PC-3 (cell line): ENCODE measurements at regions not wholly inside any gene's neighbourhood (a gene's known extent, or its start where the extent isn't known, plus 50 kb on each side); places are given as distances from the start of the nearest gene placed in this dataset.

ENCODE experiments used
- ATAC-seq: fragments of 200-7000 bp; cut with Tn5 transposase; 2 replicates; pipeline ENCODE4 v1.9.1; 2020; ENCODE audit warnings: mild to moderate bottlenecking, moderate library complexity
- BruUV-seq: library from RNA; stranded (reverse); fragments of 400-500 nt; replicated peaks from 2 replicates; lab custom pipeline; 2021; lab: Mats Ljungman, UMichigan
- CTCF ChIA-PET: fragments of 300-600 bp; sonication (Branson Sonifier 250); formaldehyde crosslinking; loops from one replicate; lab custom pipeline; 2022; ENCODE audit warnings: antibody characterized with exemption; lab: Charles Lee
- POLR2A ChIA-PET: fragments of 300-600 bp; sonication (Branson Sonifier 250); formaldehyde crosslinking; loops from one replicate; lab custom pipeline; 2022; ENCODE audit warnings: antibody characterized with exemption; ENCODE audit not compliant: unreplicated experiment; lab: Charles Lee
- DNase-seq: peaks from one replicate; pipeline ENCODE4 v3.0.0-alpha.2; 2015
- H2AFZ ChIP-seq: fragments of 300-600 bp; sonication (generic); 2 replicates; pipeline ENCODE4 v1.6.0; 2016; ENCODE audit warnings: antibody characterized with exemption, low read length
- H3F3A ChIP-seq: fragments of 300-600 bp; sonication (generic); one replicate; pipeline ENCODE4 v1.6.0; 2017; ENCODE audit warnings: antibody characterized with exemption, low read length, control low read depth, mild to moderate bottlenecking; ENCODE audit not compliant: unreplicated experiment
- H3K27ac ChIP-seq: fragments of 300-600 bp; sonication (generic); 2 replicates; pipeline ENCODE4 v1.5.1; 2016; ENCODE audit warnings: mild to moderate bottlenecking, low read length
- H3K27me3 ChIP-seq: fragments of 300-600 bp; sonication (generic); 2 replicates; pipeline ENCODE4 v1.6.1; 2016; ENCODE audit warnings: low read length, mixed read lengths
- H3K36me3 ChIP-seq: fragments of 300-600 bp; sonication (generic); 2 replicates; pipeline ENCODE4 v1.6.1; 2016; ENCODE audit warnings: low read depth, mixed run types, low read length, mixed read lengths
- H3K4me1 ChIP-seq: fragments of 300-600 bp; sonication (generic); 2 replicates; pipeline ENCODE4 v1.5.1; 2016; ENCODE audit warnings: low read length; ENCODE audit not compliant: insufficient read depth
- H3K4me2 ChIP-seq: fragments of 300-600 bp; sonication (generic); 2 replicates; pipeline ENCODE4 v1.6.0; 2016; ENCODE audit warnings: low read length
- H3K4me3 ChIP-seq: fragments of 300-600 bp; sonication (generic); 2 replicates; pipeline ENCODE4 v1.5.1; 2016; ENCODE audit warnings: mild to moderate bottlenecking, low read length, mixed read lengths
- H3K79me2 ChIP-seq: fragments of 300-600 bp; sonication (generic); 2 replicates; pipeline ENCODE4 v1.6.1; 2017; ENCODE audit warnings: low read length, mixed read lengths
- H3K9ac ChIP-seq: fragments of 300-600 bp; sonication (generic); 2 replicates; pipeline ENCODE4 v1.6.0; 2016; ENCODE audit warnings: mild to moderate bottlenecking, low read length
- H3K9me2 ChIP-seq: fragments of 300-600 bp; sonication (generic); replicated peaks from 2 replicates; pipeline ENCODE4 v1.6.1; 2016; ENCODE audit warnings: mixed run types, low read length, mixed read lengths
- H3K9me3 ChIP-seq: fragments of 300-600 bp; sonication (generic); 2 replicates; pipeline ENCODE4 v1.6.1; 2016; ENCODE audit warnings: low read length, mixed read lengths
- H4K20me1 ChIP-seq: fragments of 300-600 bp; sonication (generic); 2 replicates; pipeline ENCODE4 v1.6.1; 2016; ENCODE audit warnings: low read length, mixed read lengths
- CTCF ChIP-seq: fragments of 300-600 bp; sonication (generic); conservative IDR thresholded peaks from 2 replicates; pipeline ENCODE4 v1.5.1; 2017; ENCODE audit warnings: antibody characterized with exemption, low read depth, mild to moderate bottlenecking, low read length
- EZH2 ChIP-seq: fragments of 300-600 bp; sonication (generic); IDR thresholded peaks from one replicate; pipeline ENCODE4 v1.6.1; 2017; ENCODE audit warnings: antibody characterized with exemption, mild to moderate bottlenecking, low read length; ENCODE audit not compliant: unreplicated experiment
- EZH2phosphoT487 ChIP-seq: fragments of 300-600 bp; sonication (generic); IDR thresholded peaks from 2 replicates; pipeline ENCODE4 v1.6.1; 2018; ENCODE audit warnings: mild to moderate bottlenecking, antibody characterized with exemption, low read length, borderline replicate concordance
- intact Hi-C: fragments of 100-400 bp; cut with micrococcal nuclease; formaldehyde crosslinking; loops from 2 replicates; pipeline ENCODE4 v1.9.0; 2023

GRCh38 chr12:132429602-132429945 is 60.4 kb upstream of the FBRSL1 start:
- Histone ChIP-seq H3K79me2 (no peaks in the 10 kb centered on the region), H3K4me1 (peaks cover 16% of the 10 kb centered on the region), H3F3A (no peaks in the 10 kb centered on the region), H3K27ac (no peak overlapping the region), H2AFZ (0 out of 2 replicates have a peak overlapping the region, but pooled peaks have one; percentile 15), H3K9ac (no peak overlapping the region), H3K27me3 (peaks cover 3% of the 10 kb centered on the region; the same call in 1 of the 2 replicates), H3K4me3 (no peak overlapping the region), H3K9me2 (no peaks in the 10 kb centered on the region), H4K20me1 (no peaks in the 10 kb centered on the region), H3K9me3 (no peaks in the 10 kb centered on the region), H3K36me3 (no peaks in the 10 kb centered on the region), H3K4me2 (no peak overlapping the region)
- DNase-seq (no peak), ATAC-seq (no peak)
- POLR2A ChIA-PET, result no interaction called here
- intact Hi-C loops, result no loop called here
- TF ChIP-seq EZH2phosphoT487 (no peak), CTCF (no peak), EZH2 (no peak)
- CTCF ChIA-PET, result no interaction called here
- BruUV-seq, result no TSS peak

- peaks cover 3% of the 10 kb centered on the region; the same call in 1 of the 2 replicates for H3K27me3 ChIP-seq
- TF ChIP-seq CTCF (no peak), EZH2phosphoT487 (no peak), EZH2 (no peak)
- no peaks in the 10 kb centered on the region for H3K9me2 ChIP-seq
- H3K4me1 ChIP-seq, result peaks cover 16% of the 10 kb centered on the region
- CTCF ChIA-PET, result interaction anchor here (1.2 kb wide), 1 partner anchor 13 kb away, joined by 4 read pairs; no protein-coding TSS in a partner anchor
- no peaks in the 10 kb centered on the region for H3K9me3 ChIP-seq
- H3K4me2 ChIP-seq, result no peak overlapping the region
- intact Hi-C loops, result no loop called here
- H3F3A ChIP-seq, result no peaks in the 10 kb centered on the region
- no peak for DNase-seq
- POLR2A ChIA-PET, result no interaction called here
- no TSS peak for BruUV-seq
- no peak overlapping the region for H3K9ac ChIP-seq
- no peaks in the 10 kb centered on the region for H4K20me1 ChIP-seq
- no peaks in the 10 kb centered on the region for H3K79me2 ChIP-seq
- H3K36me3 ChIP-seq, result no peaks in the 10 kb centered on the region
- no peak overlapping the region for H3K4me3 ChIP-seq
- 0 out of 2 replicates have a peak overlapping the region, but pooled peaks have one; percentile 15 for H2AFZ ChIP-seq
- ATAC-seq, result no peak; the same call in 1 of the 2 replicates
- no peak overlapping the region for H3K27ac ChIP-seq
Observed at GRCh38 chr12:132428936-132429601, 60.9 kb upstream of the FBRSL1 start.
